ENCODE measurements at regions not wholly inside any gene's neighbourhood (a gene's known extent, or its start where the extent isn't known, plus 50 kb on each side); places are given as distances from the start of the nearest gene placed in this dataset.

GRCh38 chr5:111810112-111810511, 53.1 kb upstream of the NREP start:
- BruUV-seq (replicated peaks) = no TSS peak
- TF ChIP-seq, protein P1, sequence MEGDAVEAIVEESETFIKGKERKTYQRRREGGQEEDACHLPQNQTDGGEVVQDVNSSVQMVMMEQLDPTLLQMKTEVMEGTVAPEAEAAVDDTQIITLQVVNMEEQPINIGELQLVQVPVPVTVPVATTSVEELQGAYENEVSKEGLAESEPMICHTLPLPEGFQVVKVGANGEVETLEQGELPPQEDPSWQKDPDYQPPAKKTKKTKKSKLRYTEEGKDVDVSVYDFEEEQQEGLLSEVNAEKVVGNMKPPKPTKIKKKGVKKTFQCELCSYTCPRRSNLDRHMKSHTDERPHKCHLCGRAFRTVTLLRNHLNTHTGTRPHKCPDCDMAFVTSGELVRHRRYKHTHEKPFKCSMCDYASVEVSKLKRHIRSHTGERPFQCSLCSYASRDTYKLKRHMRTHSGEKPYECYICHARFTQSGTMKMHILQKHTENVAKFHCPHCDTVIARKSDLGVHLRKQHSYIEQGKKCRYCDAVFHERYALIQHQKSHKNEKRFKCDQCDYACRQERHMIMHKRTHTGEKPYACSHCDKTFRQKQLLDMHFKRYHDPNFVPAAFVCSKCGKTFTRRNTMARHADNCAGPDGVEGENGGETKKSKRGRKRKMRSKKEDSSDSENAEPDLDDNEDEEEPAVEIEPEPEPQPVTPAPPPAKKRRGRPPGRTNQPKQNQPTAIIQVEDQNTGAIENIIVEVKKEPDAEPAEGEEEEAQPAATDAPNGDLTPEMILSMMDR (conservative IDR thresholded peaks at IDR 0.05; ENCODE audit: low read length) = no peak
- TF ChIP-seq EZH2phosphoT487 (IDR thresholded peaks at IDR 0.05; ENCODE audit: borderline replicate concordance, low read depth, low read length) = no peak

More at GRCh38 chr5:111810112-111810511, 53.1 kb upstream of the NREP start:
- Histone ChIP-seq H3K9me3 (ENCODE audit: low read length) (no peaks in the 10 kb centered on the region), H3K36me3 (ENCODE audit: insufficient read depth, low read length) (no peaks in the 10 kb centered on the region), H3K4me2 (ENCODE audit: low read length) (no peak overlapping the region), H3K4me3 (ENCODE audit: low read depth, low read length, poor library complexity, severe bottlenecking) (no peak overlapping the region), H3K9me2 (ENCODE audit: insufficient read depth, low read length) (no peaks in the 10 kb centered on the region), H4K20me1 (ENCODE audit: insufficient read depth, low read length) (no peaks in the 10 kb centered on the region), H3K27ac (ENCODE audit: low read depth, low read length, poor library complexity, severe bottlenecking) (no peak overlapping the region), H2AFZ (ENCODE audit: low read length) (no peak overlapping the region), H3K79me2 (ENCODE audit: insufficient read depth, low read depth, low read length) (no peaks in the 10 kb centered on the region), H3K4me1 (ENCODE audit: insufficient read depth, low read length, poor library complexity, severe bottlenecking) (peaks cover 6% of the 10 kb centered on the region)
- no peak for DNase-seq (ENCODE audit: low spot score)
- intact Hi-C loops (cut with micrococcal nuclease; ENCODE audit: unreplicated experiment) = no loop called here
- CTCF ChIA-PET (ENCODE audit: unreplicated experiment) = interaction anchor here (0.8 kb wide), 1 partner anchor 22 kb away, joined by 3 read pairs; no protein-coding TSS in a partner anchor
- POLR2A ChIA-PET = interaction anchor here (0.6 to 1.3 kb wide), 4 partner anchors 8 to 248 kb away, joined by 3 to 4 read pairs (median 3); no protein-coding TSS in a partner anchor
